ENCODE measurements at regions not wholly inside any gene's neighbourhood (a gene's known extent, or its start where the extent isn't known, plus 50 kb on each side); places are given as distances from the start of the nearest gene placed in this dataset.

- TF ChIP-seq POLR2AphosphoS5 (IDR thresholded peaks at IDR 0.05) (no peak), POLR2A (IDR thresholded peaks at IDR 0.05; ENCODE audit: low read depth) (no peak), CTCF (IDR thresholded peaks at IDR 0.05) (no peak), EP300 (IDR thresholded peaks at IDR 0.05) (no peak)
Measured at GRCh38 chr7:41339913-41340676, 362.8 kb downstream of the INHBA start.
